LHCN-M2 (cell line): ENCODE measurements at regions not wholly inside any gene's neighbourhood (a gene's known extent, or its start where the extent isn't known, plus 50 kb on each side); places are given as distances from the start of the nearest gene placed in this dataset.

Experiments
- DNase-seq: peaks from one replicate; pipeline ENCODE4 v3.0.0-alpha.2; 2012; ENCODE audit warnings: low read depth

GRCh38 chr17:13087802-13088201 lies 70.0 kb upstream of the ELAC2 start:
- no peak for DNase-seq

- DNase-seq, result no peak
Measured at GRCh38 chr17:13086142-13086769, 68.4 kb upstream of the ELAC2 start.

DNA sequence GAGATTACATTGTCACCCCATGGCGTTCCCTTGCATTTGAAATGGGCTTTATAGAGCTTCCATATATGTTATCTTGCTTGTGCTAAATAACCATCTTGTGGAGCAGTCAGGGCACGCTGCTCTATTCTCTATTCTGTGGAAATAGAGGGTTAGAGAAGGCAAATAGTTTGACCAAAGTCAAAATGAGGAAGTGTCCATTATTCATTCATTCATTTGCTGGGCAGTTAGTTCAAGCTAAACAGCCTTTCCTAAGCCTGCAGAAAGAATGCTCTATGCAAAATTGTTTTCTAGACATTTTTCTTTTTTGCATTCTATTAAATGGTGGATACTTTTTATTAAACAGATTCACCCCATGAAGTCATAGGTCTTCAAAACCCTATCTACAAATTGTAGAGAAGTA lies 67.8 kb upstream of the ELAC2 start:
- no peak for DNase-seq

GRCh38 chr17:13084420-13084819 lies 66.6 kb upstream of the ELAC2 start:
- DNase-seq, result no peak

- no peak for DNase-seq
Measured at GRCh38 chr17:13078591-13079385, 61.0 kb upstream of the ELAC2 start.

- DNase-seq, result no peak
Measured at GRCh38 chr17:13076905-13077304, 59.1 kb upstream of the ELAC2 start.

DNA sequence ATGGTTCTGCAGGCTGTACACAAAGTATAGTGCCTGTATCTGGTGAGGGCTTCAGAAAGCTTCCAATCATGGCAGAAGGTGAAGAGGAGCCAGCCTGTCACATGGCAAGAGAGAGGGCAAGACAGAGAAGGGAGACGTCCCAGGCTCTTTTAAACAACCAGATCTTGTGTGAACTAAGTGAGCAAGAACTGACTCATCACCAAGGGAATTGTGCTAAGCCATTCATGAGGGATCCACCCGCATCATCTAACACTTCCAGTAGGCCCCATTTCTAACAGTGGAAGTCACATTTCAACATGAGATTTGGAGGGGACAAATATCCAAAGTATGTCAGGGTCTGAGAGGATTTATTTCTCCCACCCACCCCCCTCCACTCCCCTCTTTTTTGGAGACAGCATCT lies 56.2 kb upstream of the ELAC2 start:
- DNase-seq, result peak; percentile 81

DNA sequence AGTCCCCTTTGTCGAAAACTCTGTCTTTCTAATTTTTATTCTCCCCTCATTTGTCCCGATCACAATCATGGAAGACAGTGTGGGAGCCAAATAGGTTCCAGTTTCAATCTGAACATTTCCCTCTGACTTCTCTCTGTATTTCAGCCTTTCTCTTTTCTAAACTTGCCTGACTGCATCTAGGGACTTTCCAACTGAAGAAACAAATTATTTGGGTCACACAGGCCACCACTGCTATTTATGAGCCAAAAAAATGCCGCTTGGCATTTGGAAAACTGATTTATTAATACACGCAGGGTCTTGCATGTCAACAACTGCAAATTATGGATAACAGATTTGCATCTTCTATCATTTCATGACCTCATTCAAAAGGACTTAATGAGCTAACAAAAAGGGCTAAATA lies 55.2 kb upstream of the ELAC2 start:
- DNase-seq, result no peak

GRCh38 chr17:13070732-13071131 lies 52.9 kb upstream of the ELAC2 start:
- no peak for DNase-seq

DNA sequence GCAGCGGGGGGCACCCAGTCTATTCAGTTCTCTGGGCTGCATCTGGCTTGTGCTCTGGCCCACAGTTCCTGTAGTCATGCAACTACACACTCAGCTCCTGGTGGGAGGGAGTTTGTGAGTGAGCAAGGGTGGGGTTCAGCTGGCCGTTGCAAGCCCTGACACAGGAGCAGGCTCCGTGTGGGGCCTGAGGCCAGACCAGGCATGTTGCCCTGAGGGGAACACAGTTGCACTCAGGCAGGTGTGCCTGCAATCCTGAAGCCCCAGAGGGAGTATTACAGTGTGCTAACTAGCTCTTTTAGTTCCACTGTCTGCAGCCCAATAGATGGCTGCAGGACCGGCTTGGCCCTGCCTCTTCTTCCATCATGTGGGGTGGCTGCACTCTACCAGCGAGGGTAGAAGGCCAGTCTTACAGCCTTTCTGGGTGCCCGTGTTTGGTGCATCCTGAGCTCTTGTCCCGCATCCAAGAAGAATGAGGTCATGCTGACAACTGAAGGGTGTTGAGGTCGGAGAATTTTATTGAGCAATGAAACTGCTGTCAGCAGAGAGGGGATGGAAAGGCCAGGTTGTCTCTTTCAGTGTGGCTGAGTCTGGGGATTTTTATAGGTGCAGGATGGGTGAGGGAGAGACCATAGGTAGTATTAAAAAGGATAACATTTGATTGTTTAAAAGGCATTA lies 49.9 kb upstream of the ELAC2 start:
- no peak for DNase-seq
